Stomach (tissue), 8 donors: ENCODE measurements at regions not wholly inside any gene's neighbourhood (a gene's known extent, or its start where the extent isn't known, plus 50 kb on each side); places are given as distances from the start of the nearest gene placed in this dataset.
A peak's percentile ranks its signal among the peaks of the same experiment; 100 is the strongest.

Experiments used
- DNase-seq, 2 donors: peaks; one replicate each; pipeline versions ENCODE4 v3.0.0 to v3.0.0-alpha.2; 2013 to 2019
- H3K27ac ChIP-seq, 5 donors: fragments of 200-600 bp in 4 of 5; sonication (generic) in 4 of 5; one replicate each; pipeline ENCODE4 v1.5.1; 2013 to 2019; ENCODE audit warnings: mild to moderate bottlenecking in 1 of 5, moderate library complexity in 1 of 5
- H3K27me3 ChIP-seq, 3 donors: fragments of 200-600 bp; sonication (generic); one replicate each; pipeline ENCODE4 v1.5.1; 2017 to 2019; ENCODE audit warnings: mixed run types in 1 of 3
- H3K36me3 ChIP-seq, 4 donors: fragments of 200-600 bp; sonication (generic); 1 replicate in 3 of 4; 2 replicates in 1 of 4; pipeline ENCODE4 v1.5.1; 2016 to 2019
- H3K4me1 ChIP-seq, 4 donors: fragments of 200-600 bp; sonication (generic); one replicate each; pipeline ENCODE4 v1.5.1; 2016 to 2019
- H3K4me3 ChIP-seq, 4 donors: fragments of 200-600 bp; sonication (generic) in 3 of 4; one replicate each; pipeline ENCODE4 v1.5.1; 2016 to 2019; ENCODE audit warnings: mild to moderate bottlenecking in 1 of 4
- H3K9me3 ChIP-seq, 4 donors: fragments of 200-600 bp; sonication (generic); one replicate each; pipeline ENCODE4 v1.5.1; 2016 to 2019
- EP300 ChIP-seq: sonication (generic); formaldehyde crosslinking; IDR thresholded peaks from one replicate; pipeline ENCODE4 v1.6.1; 2017; ENCODE audit warnings: antibody characterized with exemption
- POLR2A ChIP-seq, 4 donors: fragments of 450-650 bp; IDR thresholded peaks; one replicate each; pipeline ENCODE4 v1.6.1; 2016; ENCODE audit warnings: antibody characterized with exemption in 4 of 4, control low read depth in 2 of 4, mild to moderate bottlenecking in 1 of 4, moderate library complexity in 1 of 4
- POLR2AphosphoS5 ChIP-seq, 3 donors: sonication (generic); formaldehyde crosslinking; IDR thresholded peaks; one replicate each; pipeline ENCODE4 v1.6.1; 2016; ENCODE audit warnings: antibody characterized with exemption in 3 of 3
- WGBS, 5 donors: extraction: QIAGEN DNeasy Blood & Tissue Kit in 3 of 5; methylation state at CpG; one replicate each; pipeline versions ENCODE4 v1.1.5 to v1.1.7; 2013 to 2018; 5-methylcytosine and 5-hydroxymethylcytosine counted together
- intact Hi-C: fragments of 100-400 bp; cut with DNase I; formaldehyde crosslinking; loops from one replicate; pipeline ENCODE4 v1.15.1; 2023; ENCODE audit warnings: low total_unique reads
- TF ChIP-seq, protein P1 (sequence below), 7 experiments: fragments of 450-650 bp in 4 of 7; fragments of 200-600 bp in 3 of 7; sonication (generic) in 3 of 7; IDR thresholded peaks; one replicate each; pipeline ENCODE4 v1.5.1; 2016 to 2019; ENCODE audit warnings: antibody characterized with exemption in 7 of 7, control low read depth in 2 of 7, mild to moderate bottlenecking in 1 of 7
- donor health status: healthy with polysubstance abuse.
- donor health status: Bipolar disorder and iron deficiency.
- donor health status: healthy.

GRCh38 chr13:73341748-73342147 lies 282.9 kb downstream of the KLF5 start:
- WGBS, 5 donors, result 87 to 96% (median 89%) methylated on average over 2 of the region's 2 CpGs
- H3K4me3 ChIP-seq, result no peak overlapping the region
- H3K27ac ChIP-seq, result no peak overlapping the region
- intact Hi-C loops, result no loop called here
- H3K4me1 ChIP-seq, result no peaks in the 10 kb centered on the region
- no peaks in the 10 kb centered on the region for H3K36me3 ChIP-seq
- no peak for TF ChIP-seq POLR2A (IDR thresholded peaks at IDR 0.05)
- DNase-seq, result no peak
- H3K9me3 ChIP-seq, result no peaks in the 10 kb centered on the region
- no peaks in the 10 kb centered on the region for H3K27me3 ChIP-seq

DNA sequence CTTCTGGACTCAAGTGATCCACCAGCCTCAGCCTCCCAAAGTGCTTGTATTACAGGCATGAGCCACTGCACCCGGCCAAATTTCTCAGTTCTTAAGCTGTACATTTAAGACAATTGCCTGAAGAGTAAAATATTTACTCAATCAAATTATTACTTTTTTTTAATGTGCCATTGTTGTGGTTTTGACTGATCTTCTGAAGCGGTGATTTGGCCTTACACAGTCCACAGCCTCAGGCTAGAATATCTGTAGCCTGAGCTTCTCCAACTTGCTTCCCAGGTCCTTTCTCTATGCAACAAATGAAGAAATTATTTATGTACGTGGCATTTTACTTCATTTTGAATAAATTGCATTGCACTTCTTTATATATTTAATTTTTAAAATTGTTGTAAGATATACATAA lies 281.3 kb downstream of the KLF5 start:
- Histone ChIP-seq H3K27ac (no peak overlapping the region), H3K4me3 (no peak overlapping the region), H3K4me1 (no peaks in the 10 kb centered on the region), H3K27me3 (no peaks in the 10 kb centered on the region), H3K9me3 (no peaks in the 10 kb centered on the region), H3K36me3 (no peaks in the 10 kb centered on the region)
- WGBS, 5 donors, result 87 to 95% (median 90%) methylated on average over 3 of the region's 3 CpGs
- no peak for TF ChIP-seq POLR2A (IDR thresholded peaks at IDR 0.05)
- TF ChIP-seq, protein P1, sequence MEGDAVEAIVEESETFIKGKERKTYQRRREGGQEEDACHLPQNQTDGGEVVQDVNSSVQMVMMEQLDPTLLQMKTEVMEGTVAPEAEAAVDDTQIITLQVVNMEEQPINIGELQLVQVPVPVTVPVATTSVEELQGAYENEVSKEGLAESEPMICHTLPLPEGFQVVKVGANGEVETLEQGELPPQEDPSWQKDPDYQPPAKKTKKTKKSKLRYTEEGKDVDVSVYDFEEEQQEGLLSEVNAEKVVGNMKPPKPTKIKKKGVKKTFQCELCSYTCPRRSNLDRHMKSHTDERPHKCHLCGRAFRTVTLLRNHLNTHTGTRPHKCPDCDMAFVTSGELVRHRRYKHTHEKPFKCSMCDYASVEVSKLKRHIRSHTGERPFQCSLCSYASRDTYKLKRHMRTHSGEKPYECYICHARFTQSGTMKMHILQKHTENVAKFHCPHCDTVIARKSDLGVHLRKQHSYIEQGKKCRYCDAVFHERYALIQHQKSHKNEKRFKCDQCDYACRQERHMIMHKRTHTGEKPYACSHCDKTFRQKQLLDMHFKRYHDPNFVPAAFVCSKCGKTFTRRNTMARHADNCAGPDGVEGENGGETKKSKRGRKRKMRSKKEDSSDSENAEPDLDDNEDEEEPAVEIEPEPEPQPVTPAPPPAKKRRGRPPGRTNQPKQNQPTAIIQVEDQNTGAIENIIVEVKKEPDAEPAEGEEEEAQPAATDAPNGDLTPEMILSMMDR (IDR thresholded peaks at IDR 0.05), result no peak
- TF ChIP-seq POLR2AphosphoS5 (IDR thresholded peaks at IDR 0.05), result no peak
- TF ChIP-seq EP300, result no peak
- DNase-seq, result no peak
- intact Hi-C loops, result no loop called here

- Histone ChIP-seq H3K27ac (no peak overlapping the region), H3K4me3 (no peak overlapping the region), H3K36me3 (no peaks in the 10 kb centered on the region), H3K4me1 (no peaks in the 10 kb centered on the region), H3K9me3 (no peaks in the 10 kb centered on the region), H3K27me3 (no peaks in the 10 kb centered on the region)
- 74 to 89% (median 81%) methylated on average over 2 of the region's 2 CpGs for WGBS, 5 donors
- intact Hi-C loops, result no loop called here
- TF ChIP-seq POLR2AphosphoS5 (IDR thresholded peaks at IDR 0.05) (no peak), POLR2A (IDR thresholded peaks at IDR 0.05) (no peak)
- TF ChIP-seq, protein P1 (IDR thresholded peaks at IDR 0.05), result no peak
- no peak for DNase-seq
Measured at GRCh38 chr13:73339086-73339485, 280.3 kb downstream of the KLF5 start.

DNA sequence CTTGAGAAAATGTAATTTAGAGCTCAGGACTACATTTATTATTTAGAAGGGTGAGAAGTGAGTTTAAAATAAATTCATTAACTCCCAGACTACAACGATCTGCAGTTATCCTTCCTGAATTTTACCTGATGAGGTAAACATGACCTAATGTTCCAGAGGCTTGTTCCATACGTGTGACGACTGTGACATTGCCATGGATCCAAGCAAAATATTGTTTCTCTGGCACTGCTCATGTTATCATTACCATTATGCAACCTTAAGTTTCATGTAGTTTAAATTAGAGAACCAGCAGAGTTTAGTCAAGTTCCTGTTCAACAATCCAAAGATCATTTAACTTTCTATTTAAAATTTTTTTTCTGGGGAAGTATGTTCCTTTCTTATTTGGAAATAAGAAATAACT lies 279.6 kb downstream of the KLF5 start:
- 22 to 42% (median 34%) methylated on average over 3 of the region's 3 CpGs for WGBS, 5 donors
- Histone ChIP-seq H3K9me3 (no peaks in the 10 kb centered on the region), H3K36me3 (no peaks in the 10 kb centered on the region), H3K27me3 (no peaks in the 10 kb centered on the region), H3K27ac (no peak overlapping the region), H3K4me1 (no peaks in the 10 kb centered on the region), H3K4me3 (no peak overlapping the region)
- intact Hi-C loops, result no loop called here
- peak in 1 of 3 donors; percentile 29 for TF ChIP-seq POLR2AphosphoS5 (IDR thresholded peaks at IDR 0.05)
- TF ChIP-seq POLR2A (IDR thresholded peaks at IDR 0.05), result no peak
- peak in 1 of 2 donors; percentile 73 for DNase-seq

DNA sequence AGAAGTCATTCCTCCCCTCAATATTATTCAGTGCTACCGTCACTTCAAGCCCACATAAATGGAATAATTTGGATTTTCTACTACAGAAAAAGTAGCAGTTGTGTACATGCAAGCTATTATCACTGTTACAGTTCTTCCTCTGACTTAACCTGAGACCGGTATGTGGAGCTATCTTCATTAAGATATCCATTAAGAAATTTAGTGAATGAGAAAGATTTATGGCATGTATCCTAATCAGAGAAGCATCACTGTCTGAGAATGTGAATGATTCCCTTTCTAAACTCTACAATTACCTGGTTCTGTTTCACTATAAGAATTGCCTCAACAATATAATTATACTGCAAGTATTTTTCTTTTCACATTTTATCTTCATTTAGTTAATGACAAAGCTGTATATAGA lies 278.7 kb downstream of the KLF5 start:
- no peak for TF ChIP-seq POLR2A (IDR thresholded peaks at IDR 0.05)
- TF ChIP-seq EP300, result no peak
- TF ChIP-seq POLR2AphosphoS5 (IDR thresholded peaks at IDR 0.05), result no peak
- TF ChIP-seq, protein P1 (IDR thresholded peaks at IDR 0.05), result no peak
- Histone ChIP-seq H3K4me1 (no peaks in the 10 kb centered on the region), H3K4me3 (no peak overlapping the region), H3K9me3 (no peaks in the 10 kb centered on the region), H3K27me3 (no peaks in the 10 kb centered on the region), H3K27ac (peak overlapping the region in 2 of 5 donors; percentile 47 to 65), H3K36me3 (no peaks in the 10 kb centered on the region)
- WGBS, 5 donors, result 84 to 97% (median 88%) methylated on average over 2 of the region's 2 CpGs
- intact Hi-C loops, result no loop called here
- DNase-seq, result no peak
